CD4-positive, alpha-beta T cell (primary cell): ENCODE measurements at regions not wholly inside any gene's neighbourhood (a gene's known extent, or its start where the extent isn't known, plus 50 kb on each side); places are given as distances from the start of the nearest gene placed in this dataset.

Experiments used
- ATAC-seq: fragments of 200-7000 bp; cut with Tn5 transposase; one replicate; pipeline ENCODE4 v1.10.0; 2022; ENCODE audit warnings: mild to moderate bottlenecking; ENCODE audit not compliant: poor library complexity
- CTCF ChIA-PET: fragments of 350-600 bp; sonication (Branson Sonifier 250); formaldehyde crosslinking; loops from one replicate; lab custom pipeline; 2021; ENCODE audit warnings: antibody characterized with exemption, inconsistent platforms; lab: Charles Lee
- POLR2A ChIA-PET: fragments of 350-600 bp; sonication (Branson Sonifier 250); formaldehyde crosslinking; loops from one replicate; lab custom pipeline; 2021; ENCODE audit warnings: antibody characterized with exemption, inconsistent platforms; lab: Charles Lee
- DNase-seq, 14 experiments: peaks; one replicate each; pipeline ENCODE4 v3.0.0-alpha.2; 2013 to 2020; ENCODE audit warnings: mixed read lengths in 2 of 14
- H3K27ac ChIP-seq, 2 donors: one replicate each; pipeline versions ENCODE4 v1.5.1 to v1.7.0; 2013; ENCODE audit warnings: low read length in 2 of 2, low read depth in 1 of 2, mild to moderate bottlenecking in 1 of 2
- H3K27me3 ChIP-seq, 2 experiments: 1 replicate in 1 of 2; 2 replicates in 1 of 2; pipeline versions ENCODE4 v1.6.1 to v1.7.0; 2013; ENCODE audit warnings: low read length in 2 of 2, control low read depth in 1 of 2, mild to moderate bottlenecking in 1 of 2, moderate library complexity in 1 of 2; ENCODE audit not compliant: insufficient read depth in 2 of 2, control insufficient read depth in 1 of 2
- H3K36me3 ChIP-seq: one replicate; pipeline ENCODE4 v1.6.1; 2013; ENCODE audit warnings: low read length, control low read depth; ENCODE audit not compliant: insufficient read depth
- H3K4me1 ChIP-seq: one replicate; pipeline ENCODE4 v1.6.1; 2013; ENCODE audit warnings: low read length, control low read depth; ENCODE audit not compliant: insufficient read depth
- H3K4me3 ChIP-seq: one replicate; pipeline ENCODE4 v1.5.1; 2013; ENCODE audit warnings: mild to moderate bottlenecking, low read length, moderate library complexity
- H3K9me3 ChIP-seq, 2 experiments: 1 replicate in 1 of 2; 2 replicates in 1 of 2; pipeline versions ENCODE4 v1.6.1 to v1.7.0; 2013; ENCODE audit warnings: low read length in 2 of 2, mild to moderate bottlenecking in 2 of 2, control low read depth in 1 of 2, moderate library complexity in 1 of 2; ENCODE audit not compliant: control insufficient read depth in 1 of 2, insufficient read depth in 1 of 2
- H3K27ac Mint-ChIP-seq: one replicate; pipeline ENCODE4 v1.8.0; 2020; ENCODE audit warnings: mixed read lengths
- H3K27me3 Mint-ChIP-seq: one replicate; pipeline ENCODE4 v1.8.0; 2021; ENCODE audit warnings: mixed read lengths
- H3K36me3 Mint-ChIP-seq: one replicate; pipeline ENCODE4 v1.8.0; 2021; ENCODE audit warnings: low read depth, mixed read lengths
- H3K4me1 Mint-ChIP-seq: one replicate; pipeline ENCODE4 v1.8.0; 2021; ENCODE audit warnings: low read depth, mixed read lengths
- H3K4me3 Mint-ChIP-seq: one replicate; pipeline ENCODE4 v1.8.0; 2020; ENCODE audit warnings: mild to moderate bottlenecking, mixed read lengths
- H3K9me3 Mint-ChIP-seq: one replicate; pipeline ENCODE4 v1.8.0; 2020; ENCODE audit warnings: mixed read lengths
- intact Hi-C, 2 experiments: fragments of 100-400 bp; cut with DNase I in 1 of 2; cut with micrococcal nuclease in 1 of 2; formaldehyde crosslinking; loops; one replicate each; pipeline versions ENCODE4 v1.15.1 to v1.9.0; 2023 to 2025; cut with DNase I, micrococcal nuclease
- TF ChIP-seq, protein P1 (sequence below): fragments of 200-600 bp; IDR thresholded peaks from one replicate; pipeline ENCODE4 v1.8.0; 2022; ENCODE audit warnings: antibody characterized with exemption, mild to moderate bottlenecking

- H3K27me3 ChIP-seq = no peaks in the 10 kb centered on the region
- intact Hi-C loops = no loop called here
- no peaks in the 10 kb centered on the region for H3K36me3 ChIP-seq
- Mint-ChIP-seq H3K9me3 (no peaks in the 10 kb centered on the region), H3K4me1 (no peaks in the 10 kb centered on the region), H3K4me3 (no peak overlapping the region), H3K36me3 (no peaks in the 10 kb centered on the region), H3K27ac (no peak overlapping the region), H3K27me3 (peaks cover 5% of the 10 kb centered on the region)
- POLR2A ChIA-PET = no interaction called here
- no peaks in the 10 kb centered on the region for H3K4me1 ChIP-seq
- no peak overlapping the region for H3K27ac ChIP-seq
- CTCF ChIA-PET = no interaction called here
- H3K9me3 ChIP-seq = no peaks in the 10 kb centered on the region
- no peak overlapping the region for H3K4me3 ChIP-seq
- TF ChIP-seq, protein P1, sequence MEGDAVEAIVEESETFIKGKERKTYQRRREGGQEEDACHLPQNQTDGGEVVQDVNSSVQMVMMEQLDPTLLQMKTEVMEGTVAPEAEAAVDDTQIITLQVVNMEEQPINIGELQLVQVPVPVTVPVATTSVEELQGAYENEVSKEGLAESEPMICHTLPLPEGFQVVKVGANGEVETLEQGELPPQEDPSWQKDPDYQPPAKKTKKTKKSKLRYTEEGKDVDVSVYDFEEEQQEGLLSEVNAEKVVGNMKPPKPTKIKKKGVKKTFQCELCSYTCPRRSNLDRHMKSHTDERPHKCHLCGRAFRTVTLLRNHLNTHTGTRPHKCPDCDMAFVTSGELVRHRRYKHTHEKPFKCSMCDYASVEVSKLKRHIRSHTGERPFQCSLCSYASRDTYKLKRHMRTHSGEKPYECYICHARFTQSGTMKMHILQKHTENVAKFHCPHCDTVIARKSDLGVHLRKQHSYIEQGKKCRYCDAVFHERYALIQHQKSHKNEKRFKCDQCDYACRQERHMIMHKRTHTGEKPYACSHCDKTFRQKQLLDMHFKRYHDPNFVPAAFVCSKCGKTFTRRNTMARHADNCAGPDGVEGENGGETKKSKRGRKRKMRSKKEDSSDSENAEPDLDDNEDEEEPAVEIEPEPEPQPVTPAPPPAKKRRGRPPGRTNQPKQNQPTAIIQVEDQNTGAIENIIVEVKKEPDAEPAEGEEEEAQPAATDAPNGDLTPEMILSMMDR = no peak
- DNase-seq = no peak
- ATAC-seq = no peak
Measured at GRCh38 chr6:97668716-97669115, 385.7 kb upstream of the MMS22L start.

GRCh38 chr6:97669191-97670031, 386.4 kb upstream of the MMS22L start:
- Histone ChIP-seq H3K4me1 (no peaks in the 10 kb centered on the region), H3K36me3 (no peaks in the 10 kb centered on the region), H3K27me3 (no peaks in the 10 kb centered on the region), H3K4me3 (no peak overlapping the region), H3K27ac (no peak overlapping the region), H3K9me3 (no peaks in the 10 kb centered on the region)
- intact Hi-C loops = no loop called here
- TF ChIP-seq, protein P1 = no peak
- CTCF ChIA-PET = no interaction called here
- peaks cover 5% of the 10 kb centered on the region for H3K27me3 Mint-ChIP-seq
- H3K4me1 Mint-ChIP-seq = no peaks in the 10 kb centered on the region
- ATAC-seq (no peak), DNase-seq (no peak)
- H3K27ac Mint-ChIP-seq = no peak overlapping the region
- no peaks in the 10 kb centered on the region for H3K9me3 Mint-ChIP-seq
- H3K36me3 Mint-ChIP-seq = no peaks in the 10 kb centered on the region
- POLR2A ChIA-PET = no interaction called here
- H3K4me3 Mint-ChIP-seq = no peak overlapping the region

DNA sequence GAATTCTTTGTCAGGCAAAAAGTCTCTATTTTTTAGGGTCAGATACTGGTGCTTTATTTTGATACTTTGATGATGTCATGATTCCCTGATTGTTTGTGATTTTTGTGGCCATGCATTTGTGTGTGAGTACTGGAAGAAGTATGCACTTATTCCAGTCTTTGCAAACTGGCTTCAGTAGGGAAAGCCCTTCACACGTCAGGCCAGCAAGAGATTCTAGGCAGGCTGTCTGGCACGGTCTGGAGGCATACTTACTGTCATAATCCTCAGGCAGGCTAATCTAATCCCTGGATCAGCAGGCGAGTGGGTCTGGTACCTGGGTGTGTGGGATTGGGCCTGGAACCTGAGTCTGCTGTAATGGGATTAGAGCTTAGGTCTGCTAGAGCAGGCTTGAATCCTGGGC, 391.8 kb upstream of the MMS22L start:
- Histone ChIP-seq H3K4me1 (no peaks in the 10 kb centered on the region), H3K27me3 (no peaks in the 10 kb centered on the region), H3K9me3 (no peaks in the 10 kb centered on the region), H3K36me3 (no peaks in the 10 kb centered on the region), H3K27ac (no peak overlapping the region), H3K4me3 (no peak overlapping the region)
- no peak for ATAC-seq
- intact Hi-C loops = no loop called here
- Mint-ChIP-seq H3K4me1 (no peaks in the 10 kb centered on the region), H3K36me3 (no peaks in the 10 kb centered on the region), H3K4me3 (no peak overlapping the region), H3K9me3 (no peaks in the 10 kb centered on the region), H3K27ac (no peak overlapping the region), H3K27me3 (peaks cover 5% of the 10 kb centered on the region)
- ChIA-PET CTCF (no interaction called here), POLR2A (no interaction called here)
- DNase-seq = no peak
- TF ChIP-seq, protein P1 = no peak
